H7 (cell line): ENCODE measurements at regions not wholly inside any gene's neighbourhood (a gene's known extent, or its start where the extent isn't known, plus 50 kb on each side); places are given as distances from the start of the nearest gene placed in this dataset.
"Not testable (repeated sequence)": the region's sequence is repeated elsewhere in the genome, so short reads cannot be mapped to it uniquely, and the experiment has no call there.

Experiments
- DNase-seq: peaks from one replicate; pipeline ENCODE4 v3.0.0; 2012
- H3K27me3 ChIP-seq: 2 replicates; pipeline ENCODE4 v1.6.0; 2011; ENCODE audit warnings: mild to moderate bottlenecking, low read length; ENCODE audit not compliant: control insufficient read depth, insufficient read depth
- H3K36me3 ChIP-seq: replicated peaks from 2 replicates; pipeline ENCODE4 v1.5.1; 2011; ENCODE audit warnings: low read length; ENCODE audit not compliant: control insufficient read depth, insufficient read depth
- H3K4me3 ChIP-seq: 2 replicates; pipeline ENCODE4 v1.5.1; 2011; ENCODE audit warnings: low read depth, mild to moderate bottlenecking, control low read depth, low read length, moderate library complexity; ENCODE audit not compliant: insufficient read depth

DNA sequence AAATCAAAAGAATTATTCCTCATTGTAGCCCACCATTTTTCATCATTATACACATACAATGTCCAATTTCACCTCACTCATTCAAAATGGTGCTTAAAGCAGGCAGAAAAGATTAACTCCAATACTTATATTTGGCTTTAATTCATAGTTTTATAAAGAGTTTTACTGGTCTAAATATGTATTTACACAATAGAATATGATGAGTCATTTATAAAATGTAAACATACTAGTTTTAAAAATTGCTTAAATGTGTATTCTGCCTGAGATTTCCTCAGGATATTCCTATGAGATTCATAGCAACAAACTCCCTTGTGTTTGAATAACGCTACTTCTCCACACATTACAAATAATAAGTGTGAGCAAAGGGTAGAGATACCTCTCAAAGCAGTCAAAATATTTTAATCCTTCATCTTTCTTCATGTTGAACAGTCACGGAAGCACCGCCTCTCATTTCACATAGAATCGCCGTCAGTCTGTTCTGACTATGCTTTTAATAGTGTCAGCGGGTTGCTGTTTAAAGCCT, 75.7 kb upstream of the GBE1 start:
- no peaks in the 10 kb centered on the region for H3K36me3 ChIP-seq
- no peaks in the 10 kb centered on the region for H3K27me3 ChIP-seq
- no peak for DNase-seq
- no peak overlapping the region for H3K4me3 ChIP-seq

GRCh38 chr3:81829937-81830336, 68.5 kb upstream of the GBE1 start:
- no peak for DNase-seq
- Histone ChIP-seq H3K36me3 (no peaks in the 10 kb centered on the region), H3K27me3 (no peaks in the 10 kb centered on the region), H3K4me3 (no peak overlapping the region)

DNA sequence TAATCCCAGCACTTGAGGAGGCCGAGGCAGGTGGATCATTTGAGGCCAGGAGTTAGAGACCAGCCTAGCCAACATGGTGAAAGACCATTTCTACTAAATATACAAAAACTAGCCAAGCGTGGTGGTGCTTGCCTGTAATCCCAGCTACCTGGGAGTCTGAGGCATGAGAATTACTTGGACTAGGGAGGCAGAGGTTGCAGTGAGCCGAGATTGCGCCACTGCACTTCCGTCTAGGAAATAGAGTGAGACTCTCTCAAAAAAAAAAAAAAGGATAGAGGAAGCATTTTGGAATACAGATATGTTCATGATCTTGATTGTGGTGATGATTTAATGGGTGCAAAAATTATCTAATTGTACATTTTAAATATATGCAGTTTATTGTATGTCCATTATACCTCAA, 67.8 kb upstream of the GBE1 start:
- not testable (repeated sequence) for H3K36me3 ChIP-seq

DNA sequence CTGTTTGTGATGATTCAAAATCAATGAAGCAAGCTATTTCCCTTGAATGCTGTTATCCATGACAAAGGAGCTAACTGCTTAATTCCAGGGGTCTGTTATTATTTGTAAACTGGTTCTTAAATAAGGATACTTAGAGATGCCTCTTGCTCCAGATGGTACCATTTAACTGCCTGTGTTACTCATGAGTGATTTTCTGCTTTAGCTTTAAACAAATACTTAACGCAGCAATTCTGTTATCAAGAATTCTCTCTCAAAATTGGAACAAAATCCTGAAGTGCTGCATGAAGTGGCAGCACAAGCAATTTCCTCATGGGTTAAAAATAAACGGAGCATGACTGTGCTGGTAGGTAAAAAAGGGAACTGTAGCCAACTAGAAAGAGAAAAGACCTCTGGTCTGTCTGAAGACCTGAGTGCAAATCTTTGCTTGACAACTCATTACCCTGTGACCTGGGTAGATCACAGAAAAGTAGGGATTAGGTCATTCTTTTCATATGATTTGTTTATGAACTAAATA, 62.5 kb upstream of the GBE1 start:
- DNase-seq = no peak
- no peaks in the 10 kb centered on the region for H3K27me3 ChIP-seq

More for the DNA sequence above, 67.8 kb upstream of the GBE1 start:
- H3K4me3 ChIP-seq, DNase-seq, H3K27me3 ChIP-seq: not testable (repeated sequence)

GRCh38 chr3:81823086-81823485, 61.6 kb upstream of the GBE1 start:
- no peaks in the 10 kb centered on the region for H3K36me3 ChIP-seq
- DNase-seq = no peak
- no peak overlapping the region for H3K4me3 ChIP-seq
- H3K27me3 ChIP-seq = no peaks in the 10 kb centered on the region

More for the DNA sequence above, 62.5 kb upstream of the GBE1 start:
- H3K4me3 ChIP-seq = no peak overlapping the region
- no peaks in the 10 kb centered on the region for H3K36me3 ChIP-seq

- no peak for DNase-seq
- no peaks in the 10 kb centered on the region for H3K27me3 ChIP-seq
- H3K36me3 ChIP-seq = no peaks in the 10 kb centered on the region
- no peak overlapping the region for H3K4me3 ChIP-seq
Measured at GRCh38 chr3:81816473-81817250, 55.2 kb upstream of the GBE1 start.

DNA sequence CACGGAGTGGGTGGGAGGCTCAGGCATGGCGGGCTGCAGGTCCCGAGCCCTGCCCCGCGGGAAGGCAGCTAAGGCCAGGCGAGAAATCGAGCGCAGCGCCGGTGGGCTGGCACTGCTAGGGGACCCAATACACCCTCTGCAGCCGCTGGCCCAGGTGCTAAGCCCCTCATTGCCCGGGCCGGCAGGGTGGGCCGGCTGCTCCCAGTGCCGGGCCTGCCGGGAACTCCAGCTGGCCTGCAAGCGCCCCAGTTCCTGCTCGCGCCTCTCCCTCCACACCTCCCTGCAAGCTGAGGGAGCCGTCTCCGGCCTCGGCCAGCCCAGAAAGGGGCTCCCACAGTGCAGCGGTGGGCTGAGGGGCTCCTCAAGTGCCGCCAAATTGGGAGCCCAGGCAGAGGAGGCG, 50.7 kb upstream of the GBE1 start:
- H3K4me3 ChIP-seq, DNase-seq, H3K36me3 ChIP-seq, H3K27me3 ChIP-seq: not testable (repeated sequence)
